Kidney (tissue), 13 donors: ENCODE measurements at regions not wholly inside any gene's neighbourhood (a gene's known extent, or its start where the extent isn't known, plus 50 kb on each side); places are given as distances from the start of the nearest gene placed in this dataset.

Experiments
- DNase-seq, 5 donors: peaks; one replicate each; pipeline ENCODE4 v3.0.0-alpha.2; 2013 to 2020
- FAIRE-seq: peaks from 2 replicates; lab custom pipeline; 2012; peaks lifted over from hg19 to GRCh38; lab: Jason Lieb, UNC
- H3K27ac ChIP-seq, 2 donors: one replicate each; pipeline ENCODE4 v1.7.0; 2013; ENCODE audit warnings: low read depth in 2 of 2, low read length in 2 of 2, inconsistent platforms in 1 of 2
- H3K27me3 ChIP-seq: one replicate; pipeline ENCODE4 v1.7.1; 2013; ENCODE audit warnings: low read length, inconsistent platforms; ENCODE audit not compliant: control insufficient read depth, insufficient read depth
- H3K36me3 ChIP-seq, 3 donors: one replicate each; pipeline versions ENCODE4 v1.7.0 to v1.7.1; 2013; ENCODE audit warnings: low read length in 3 of 3, control low read depth in 1 of 3, inconsistent platforms in 1 of 3; ENCODE audit not compliant: insufficient read depth in 3 of 3, control insufficient read depth in 2 of 3
- H3K4me1 ChIP-seq, 3 donors: one replicate each; pipeline versions ENCODE4 v1.7.0 to v1.7.1; 2013; ENCODE audit warnings: low read length in 3 of 3, inconsistent platforms in 1 of 3, low read depth in 1 of 3; ENCODE audit not compliant: control insufficient read depth in 2 of 3, insufficient read depth in 2 of 3
- H3K4me3 ChIP-seq, 3 donors: one replicate each; pipeline versions ENCODE4 v1.7.0 to v1.8.1; 2013; ENCODE audit warnings: low read length in 3 of 3, control low read depth in 1 of 3, inconsistent platforms in 1 of 3
- H3K9ac ChIP-seq, 3 donors: one replicate each; pipeline versions ENCODE4 v1.7.0 to v1.7.1; 2013; ENCODE audit warnings: low read length in 3 of 3, control low read depth in 1 of 3, inconsistent platforms in 1 of 3
- H3K9me3 ChIP-seq, 3 donors: one replicate each; pipeline versions ENCODE4 v1.7.0 to v1.7.1; 2013; ENCODE audit warnings: low read length in 3 of 3, control low read depth in 1 of 3, inconsistent platforms in 1 of 3; ENCODE audit not compliant: control insufficient read depth in 2 of 3, insufficient read depth in 1 of 3
- CTCF ChIP-seq: IDR thresholded peaks from 3 replicates; pipeline ENCODE4 v1.5.1; 2012; ENCODE audit warnings: mild to moderate bottlenecking, moderate library complexity, borderline replicate concordance; ENCODE audit not compliant: insufficient read depth; ENCODE audit errors: extremely low read depth
- intact Hi-C: fragments of 100-400 bp; cut with DNase I; formaldehyde crosslinking; loops from one replicate; pipeline ENCODE4 v1.11.1; 2022
- donor health status: control.
- donor health status: control.
- donor health status: control.
- donor health status: control.
- donor health status: control.
- donor health status: DM: yes; HTN: yes; CAD: no.
- donor health status: Normal renal cell carcinoma (clear cell type).

- FAIRE-seq: no peak
- intact Hi-C loops: no loop called here
Measured at GRCh38 chr11:38296211-38296776, 1698.3 kb upstream of the RAG2 start.

GRCh38 chr11:38282718-38283117, 1684.7 kb upstream of the RAG2 start:
- no peak for DNase-seq
- no peak overlapping the region for H3K9ac ChIP-seq
- no peaks in the 10 kb centered on the region for H3K27me3 ChIP-seq
- H3K9me3 ChIP-seq: no peaks in the 10 kb centered on the region
- H3K4me3 ChIP-seq: no peak overlapping the region
- no peaks in the 10 kb centered on the region for H3K4me1 ChIP-seq
- no peak for TF ChIP-seq CTCF
- no peak for FAIRE-seq
- H3K27ac ChIP-seq: no peak overlapping the region
- H3K36me3 ChIP-seq: no peaks in the 10 kb centered on the region
- intact Hi-C loops: no loop called here

More at GRCh38 chr11:38296211-38296776, 1698.3 kb upstream of the RAG2 start:
- no peak for TF ChIP-seq CTCF
- Histone ChIP-seq H3K36me3 (no peaks in the 10 kb centered on the region), H3K9me3 (no peaks in the 10 kb centered on the region), H3K4me3 (no peak overlapping the region), H3K27ac (no peak overlapping the region), H3K4me1 (no peaks in the 10 kb centered on the region), H3K27me3 (no peaks in the 10 kb centered on the region), H3K9ac (no peak overlapping the region)
- no peak for DNase-seq

DNA sequence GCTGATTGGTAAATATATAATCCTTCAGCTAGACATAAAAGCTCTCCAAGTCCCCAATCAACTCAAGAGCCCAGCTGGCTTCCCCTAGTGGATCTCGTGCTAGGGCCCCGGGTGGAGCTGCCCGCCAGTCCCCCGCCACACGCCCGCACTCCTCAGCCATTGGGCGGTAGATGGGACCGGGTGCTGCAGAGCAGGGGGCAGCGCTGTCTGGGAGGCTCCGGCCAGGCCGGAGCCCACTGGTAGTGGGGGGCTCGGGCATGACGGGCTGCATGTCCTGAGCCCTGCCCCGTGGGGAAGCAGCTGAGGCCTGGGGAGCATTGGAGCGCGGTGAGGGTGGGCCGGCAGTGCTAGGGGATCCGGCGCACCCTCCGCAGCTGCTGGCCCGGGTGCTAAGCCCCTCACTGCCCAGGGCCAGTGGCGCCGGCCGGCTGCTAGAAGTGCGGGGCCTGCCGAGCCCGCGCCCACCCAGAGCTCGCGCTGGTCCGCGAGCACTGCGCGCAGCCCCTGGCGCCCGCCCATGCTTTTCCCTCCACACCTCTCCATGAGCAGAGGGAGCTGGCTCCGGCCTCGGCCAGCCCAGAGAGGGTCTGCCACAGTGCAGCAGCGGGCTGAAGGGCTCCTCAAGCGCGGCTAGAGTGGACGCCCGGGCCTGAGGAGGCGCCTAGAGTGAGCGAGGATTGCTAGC, 1680.6 kb upstream of the RAG2 start:
- Histone ChIP-seq H3K27ac (no peak overlapping the region), H3K4me3 (no peak overlapping the region), H3K4me1 (no peaks in the 10 kb centered on the region), H3K9ac (no peak overlapping the region), H3K36me3 (no peaks in the 10 kb centered on the region), H3K9me3 (no peaks in the 10 kb centered on the region), H3K27me3 (no peaks in the 10 kb centered on the region)
- no peak for FAIRE-seq
- intact Hi-C loops: no loop called here
- peak in 1 of 5 donors; percentile 61 for DNase-seq
- no peak for TF ChIP-seq CTCF
